ENCODE measurements at regions not wholly inside any gene's neighbourhood (a gene's known extent, or its start where the extent isn't known, plus 50 kb on each side); places are given as distances from the start of the nearest gene placed in this dataset.

DNA sequence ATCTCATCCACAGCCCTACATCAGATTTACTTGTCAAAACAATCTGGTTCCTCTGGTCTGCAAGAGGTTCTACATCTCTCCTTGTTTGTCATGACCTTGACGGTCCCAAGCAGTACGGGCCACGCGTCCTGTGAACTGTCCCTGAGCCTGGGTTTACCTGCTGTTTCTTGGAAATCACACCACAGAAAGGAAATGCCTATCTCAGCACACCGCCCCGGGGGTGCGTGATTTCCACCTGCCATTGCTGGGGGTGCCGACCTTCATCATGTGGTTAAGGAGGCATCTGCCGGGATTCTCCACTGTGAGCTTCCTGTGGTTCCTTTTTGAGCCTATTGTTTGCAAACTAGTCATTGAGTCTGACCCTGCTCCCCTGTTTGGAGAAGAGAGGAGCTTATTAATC is 1363.4 kb downstream of the BRD1 start:
- no peak for DNase-seq

DNA sequence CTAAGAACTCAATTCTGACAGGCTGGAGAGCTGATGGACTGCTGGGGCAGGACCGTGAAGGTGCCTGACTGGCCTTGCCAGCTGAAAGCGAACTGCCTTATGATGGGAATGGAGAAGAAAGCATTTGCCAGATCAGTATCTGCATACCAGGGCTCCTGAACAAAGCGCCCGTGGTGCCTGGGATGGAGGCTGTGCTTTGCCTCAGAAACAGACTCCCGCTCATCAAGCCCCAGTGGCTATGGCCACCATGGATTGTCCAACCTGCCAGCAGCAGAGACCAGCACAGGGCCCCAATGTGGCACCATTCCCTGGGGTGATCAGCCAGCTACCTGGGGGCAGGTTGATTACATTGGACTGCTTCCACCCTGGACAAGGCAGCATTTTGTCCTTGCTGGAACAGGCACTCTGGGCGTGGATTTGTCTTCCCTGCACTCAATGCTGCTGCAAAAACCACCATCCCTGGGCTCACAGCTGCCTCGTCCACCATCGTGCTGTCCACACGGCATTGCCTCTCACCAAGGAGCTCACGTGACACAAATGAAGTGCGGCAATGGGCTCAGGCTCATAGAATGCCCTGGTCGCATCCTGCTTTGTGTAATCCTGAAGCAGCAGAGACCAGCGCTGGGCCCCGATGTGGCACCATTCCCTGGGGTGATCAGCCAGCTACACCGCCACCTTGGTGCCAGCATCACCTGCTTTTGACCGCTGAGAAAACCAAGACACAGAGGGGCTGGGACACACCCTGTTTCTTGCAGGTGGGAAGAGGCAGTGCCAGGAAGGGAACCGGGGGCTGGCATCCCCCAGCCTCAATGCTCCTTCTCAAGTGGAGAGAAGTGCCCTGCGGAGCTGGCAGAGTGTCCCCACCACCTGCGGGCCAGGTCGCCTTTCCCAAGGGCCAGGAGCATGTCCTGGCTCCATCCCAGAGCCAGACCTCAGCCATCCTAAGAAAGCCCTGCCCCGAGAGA is 1367.5 kb downstream of the BRD1 start:
- DNase-seq = no peak

DNA sequence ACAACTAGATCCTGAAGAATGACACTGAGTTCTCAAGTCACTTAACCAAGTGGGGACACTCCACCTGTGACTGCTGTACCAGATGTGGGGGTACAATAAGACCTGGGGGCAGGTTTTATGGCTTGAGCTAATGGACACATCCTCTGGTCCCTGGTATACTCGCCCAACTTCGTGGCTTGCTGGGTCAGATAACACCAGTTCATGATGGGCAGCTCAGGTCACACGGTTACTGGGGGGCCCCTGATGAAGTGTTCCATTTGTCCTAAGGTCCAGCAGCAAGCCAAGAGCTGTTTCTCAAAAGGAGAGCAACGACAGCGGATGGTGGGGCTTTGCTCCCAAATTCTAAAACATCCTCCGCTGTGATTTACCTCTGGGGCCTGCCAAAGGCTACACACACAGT is 1368.4 kb downstream of the BRD1 start:
- no peak for DNase-seq

DNA sequence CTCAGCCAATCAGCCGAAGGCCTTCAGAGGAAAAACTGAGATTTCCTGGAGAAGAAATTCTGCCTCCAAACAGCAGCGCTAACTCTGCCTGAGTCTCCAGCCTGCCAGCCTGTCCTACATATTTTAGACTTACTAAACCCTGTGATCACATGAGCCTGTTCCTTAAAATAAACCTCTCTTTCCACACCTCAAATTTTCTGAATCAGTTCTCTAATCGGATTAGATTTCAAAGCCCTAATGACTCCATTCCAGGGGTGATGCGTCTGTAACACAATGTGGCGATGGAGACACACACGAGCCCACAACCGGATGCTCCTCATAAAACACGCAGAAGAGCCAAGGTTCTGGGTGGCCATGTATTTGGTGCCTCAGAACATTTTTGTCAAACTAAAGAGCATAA is 1371.2 kb downstream of the BRD1 start:
- DNase-seq = no peak

DNA sequence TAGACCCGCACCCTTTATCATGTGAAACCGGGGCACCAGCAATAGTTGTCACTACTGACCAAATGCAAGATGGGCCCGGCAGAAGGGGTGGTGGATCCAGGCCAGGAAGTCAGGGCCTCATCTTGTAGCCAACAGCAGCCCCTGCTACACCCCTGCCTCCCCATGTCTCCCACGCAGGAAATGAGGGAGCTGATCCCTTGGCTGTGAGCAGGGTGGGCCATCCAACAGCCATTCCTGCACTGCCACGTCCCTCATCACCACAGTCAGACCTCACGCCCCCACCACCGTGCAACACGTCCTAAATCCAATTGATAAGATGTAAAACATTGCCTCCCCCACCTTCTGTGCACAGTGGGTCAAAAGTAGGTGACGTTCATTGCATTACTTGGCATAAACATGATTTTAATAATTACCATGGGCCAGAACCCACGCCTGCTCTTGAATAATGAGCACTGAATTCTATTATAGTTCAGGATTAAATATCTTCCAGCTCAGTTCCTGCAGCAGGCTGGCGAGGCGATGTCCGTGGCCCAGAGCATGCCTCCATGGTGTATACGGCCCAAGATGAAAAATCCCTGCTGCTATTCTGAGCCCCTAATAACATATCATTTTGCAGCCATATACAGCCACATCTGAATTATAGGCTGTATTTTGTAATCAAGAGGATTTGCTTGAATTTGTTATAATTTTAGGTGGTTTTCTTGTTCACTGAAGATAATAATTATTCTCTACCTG is 1373.8 kb downstream of the BRD1 start:
- DNase-seq = no peak

DNA sequence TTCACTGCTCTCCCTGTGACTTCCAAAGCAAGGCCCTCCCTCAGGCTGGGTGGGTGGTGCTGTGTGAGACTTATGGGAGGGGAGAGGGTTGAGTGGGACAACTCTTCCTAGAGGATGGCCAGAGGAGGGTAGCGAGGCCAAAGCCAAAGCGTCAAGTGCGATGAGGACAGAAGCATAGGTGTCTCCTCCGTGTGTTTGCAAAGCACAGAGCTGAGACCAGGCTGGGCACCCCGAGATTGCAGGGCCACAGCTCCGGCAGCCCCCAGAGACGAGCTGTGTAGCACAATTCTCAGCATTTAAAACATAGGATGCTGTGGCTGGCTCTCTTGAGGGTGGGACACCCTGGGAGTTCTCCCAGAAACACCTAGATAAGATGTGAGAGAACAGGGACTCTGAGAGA is 1374.5 kb downstream of the BRD1 start:
- DNase-seq = no peak

DNA sequence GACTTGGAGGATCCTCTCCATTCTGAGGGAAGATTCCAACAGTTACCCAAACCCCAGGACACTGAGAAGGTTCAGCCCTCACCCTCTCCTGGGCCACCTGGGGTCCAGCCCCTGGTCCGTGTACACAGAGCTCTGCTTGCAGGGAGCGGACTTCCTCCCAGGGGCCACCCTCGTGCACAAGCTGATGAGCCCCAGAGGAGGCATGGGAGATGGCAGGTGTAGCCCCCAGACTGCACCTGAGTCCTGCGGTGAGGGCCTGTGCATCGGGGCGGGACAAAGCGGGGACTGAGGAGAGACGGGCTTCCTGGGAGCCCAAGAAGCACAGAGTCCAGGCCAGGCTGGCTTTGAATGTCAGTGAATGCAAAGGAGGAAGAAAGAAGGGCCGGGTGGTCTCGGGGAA is 1374.9 kb downstream of the BRD1 start:
- no peak for DNase-seq

DNA sequence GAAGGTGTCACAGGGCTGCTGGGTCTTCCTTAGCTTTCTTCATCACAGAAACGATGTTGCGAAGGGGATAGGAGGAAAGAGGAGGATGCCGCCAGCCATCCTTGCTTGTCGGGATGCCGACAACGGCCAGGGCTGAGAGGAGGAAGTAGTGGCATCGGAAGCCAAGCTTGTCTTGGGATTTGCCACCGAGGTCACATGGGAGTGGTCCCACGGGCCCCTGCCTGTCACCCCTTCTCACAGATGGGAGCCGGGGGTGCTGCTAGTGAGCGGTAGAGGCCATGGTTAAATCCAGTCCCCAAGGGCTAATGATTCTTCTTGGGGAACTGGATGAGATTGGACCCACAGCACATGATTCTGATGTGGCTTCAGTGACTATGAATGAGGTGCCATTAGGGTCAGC is 1375.8 kb downstream of the BRD1 start:
- no peak for DNase-seq

DNA sequence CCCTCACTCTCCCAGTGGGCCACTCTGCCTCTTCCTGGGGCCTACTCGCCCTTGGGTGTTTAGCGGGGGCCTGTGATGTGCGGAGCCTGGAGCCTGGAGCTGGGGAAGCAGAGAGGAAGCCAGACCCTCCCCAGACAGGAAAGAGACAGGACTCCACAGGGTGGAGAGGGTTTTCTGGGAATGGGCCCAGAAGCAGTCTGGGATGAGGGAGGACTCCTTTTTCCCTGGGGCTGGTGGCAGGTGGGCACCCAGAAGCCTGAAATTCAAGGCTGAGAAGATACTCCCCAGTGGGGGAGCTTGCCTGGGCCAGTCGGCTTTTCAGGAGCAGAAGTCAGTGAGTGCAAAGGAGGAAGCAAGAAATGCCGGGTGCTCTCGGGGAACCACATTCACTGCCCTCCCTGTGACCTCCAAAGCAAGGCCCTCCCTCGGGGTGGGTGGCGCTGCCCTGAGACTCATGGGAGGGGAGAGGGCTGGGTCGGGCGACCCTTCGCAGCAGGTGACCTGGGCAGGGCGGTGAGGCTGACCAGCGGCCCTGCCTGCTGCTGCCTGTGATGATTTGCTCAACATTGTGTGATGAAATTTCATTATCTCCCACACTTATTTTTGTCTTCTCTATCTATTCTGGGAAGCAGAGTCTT is 1377.4 kb downstream of the BRD1 start:
- DNase-seq = no peak

DNA sequence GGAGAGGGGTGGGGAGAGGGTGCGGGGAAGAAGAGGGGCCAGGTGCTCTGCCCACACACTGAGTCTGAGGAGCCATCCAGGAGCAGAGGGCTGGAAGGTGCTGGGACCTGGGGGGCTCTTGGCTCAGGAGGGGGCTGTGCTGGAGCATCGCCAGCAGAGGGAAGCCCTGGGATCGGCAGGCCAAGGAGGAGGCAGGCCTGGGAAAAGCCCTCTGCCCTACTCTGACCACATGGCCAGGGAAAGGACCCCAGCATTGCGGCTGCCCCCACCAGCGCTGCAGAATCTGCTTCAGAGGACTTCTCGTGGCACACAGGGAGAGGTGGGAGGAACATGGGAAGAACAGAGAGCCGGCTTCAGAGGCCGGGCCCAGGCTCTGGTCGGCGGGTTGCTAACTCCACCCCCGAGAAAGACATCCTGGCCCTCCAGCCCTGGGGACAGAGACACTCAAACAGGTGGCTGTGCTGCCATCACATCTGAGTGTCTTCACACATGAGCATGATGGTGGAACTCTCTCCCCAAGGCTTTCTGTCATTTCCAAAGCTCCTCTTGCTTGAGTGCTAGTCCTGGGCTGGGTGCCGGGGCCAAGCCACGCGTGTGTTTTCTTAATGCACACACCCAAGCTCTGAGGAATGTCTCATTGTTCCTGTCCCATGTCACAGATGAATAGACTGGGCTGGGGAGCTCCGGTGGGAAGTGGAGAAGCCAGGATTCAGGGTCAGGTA is 1378.0 kb downstream of the BRD1 start:
- DNase-seq = no peak

DNA sequence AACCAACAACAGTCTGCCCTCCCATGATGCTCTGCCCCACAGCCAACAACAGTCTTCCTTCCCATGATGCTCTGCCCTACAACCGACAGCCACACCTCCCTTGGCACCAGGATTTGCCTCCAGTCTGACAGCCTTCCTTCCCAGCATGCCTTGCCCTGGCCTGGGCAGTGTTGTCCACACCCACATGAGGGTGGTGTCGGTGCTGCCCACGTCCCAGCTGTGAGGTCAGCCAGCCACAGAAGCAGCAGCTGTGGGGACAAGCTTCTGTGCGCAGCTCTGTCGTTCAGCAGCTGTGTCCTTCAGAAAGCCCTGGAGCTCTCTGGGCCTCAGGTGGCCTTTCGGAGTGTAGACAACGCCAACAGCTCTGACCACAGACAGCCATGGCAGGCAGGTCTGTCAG is 1378.9 kb downstream of the BRD1 start:
- DNase-seq = no peak

DNA sequence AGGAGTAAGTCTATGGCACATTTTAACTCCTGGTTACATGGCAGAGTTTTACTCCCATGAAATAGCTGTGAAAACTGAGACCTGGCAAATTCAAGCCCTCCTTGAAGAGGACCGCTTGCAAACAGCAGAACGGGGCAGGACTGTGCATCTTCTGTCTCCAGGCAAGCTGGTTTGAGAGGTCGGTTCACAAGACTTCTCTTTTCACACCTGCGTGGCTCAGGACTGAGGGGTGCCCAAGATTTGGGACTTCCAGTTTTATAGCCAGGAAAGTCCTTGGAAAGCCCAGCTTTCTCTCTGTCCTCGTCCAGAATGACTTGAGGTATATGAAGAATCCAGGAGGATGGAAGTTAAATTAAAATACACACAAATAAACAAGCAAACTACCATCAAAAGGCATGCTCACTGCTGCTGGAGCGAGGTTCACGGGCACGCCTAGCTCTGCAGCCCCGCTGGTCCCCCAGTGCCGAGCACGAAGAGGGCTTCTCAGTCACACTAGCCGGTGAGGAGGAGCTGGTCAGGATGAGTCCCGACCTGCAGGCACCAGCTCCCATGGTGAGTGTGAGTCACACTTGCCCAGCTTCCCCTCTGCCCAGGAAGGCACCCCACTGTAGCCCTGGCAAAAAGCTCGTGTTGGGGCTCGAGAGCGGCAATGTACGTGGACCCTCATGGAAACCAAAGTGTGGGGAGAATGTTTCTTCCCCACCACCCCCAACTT is 1382.4 kb downstream of the BRD1 start:
- no peak for DNase-seq

DNA sequence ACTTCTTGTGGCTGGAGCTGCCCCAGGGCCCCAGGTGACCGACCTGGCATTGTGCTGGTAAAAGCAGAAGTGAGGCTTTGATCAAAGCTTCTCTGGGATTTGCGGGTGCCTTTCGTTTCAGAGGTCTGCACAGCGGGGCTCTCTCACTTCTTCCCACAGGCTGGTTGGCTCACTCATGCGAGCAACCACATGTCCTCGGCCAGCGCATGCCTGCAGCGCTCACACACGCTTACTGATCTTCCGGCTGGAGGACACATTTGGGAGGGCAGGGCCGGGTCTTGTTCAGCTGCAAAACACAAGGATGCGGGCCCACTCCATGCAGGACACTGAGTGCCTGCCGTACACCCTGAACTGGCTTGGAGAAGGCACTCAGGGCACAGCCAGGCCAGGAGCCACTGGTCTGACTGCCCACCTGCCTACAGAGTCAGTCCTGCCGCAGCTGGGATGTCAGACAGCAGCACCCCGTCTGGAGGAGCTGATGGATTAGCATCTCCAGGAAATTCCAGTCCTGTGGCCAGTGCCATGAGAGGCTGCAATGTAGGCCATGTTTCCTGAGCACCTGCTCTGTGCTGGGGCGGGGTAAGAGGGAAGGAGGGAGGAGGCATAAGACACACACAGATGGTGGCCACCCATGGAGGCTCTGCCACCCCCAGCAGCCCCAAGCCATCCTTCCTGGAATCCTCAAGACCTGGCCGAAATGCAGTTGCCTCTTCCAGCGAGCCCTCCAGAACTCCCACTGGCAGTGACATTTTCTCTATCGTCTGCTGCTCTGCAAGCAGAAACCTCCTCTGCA is 1383.2 kb downstream of the BRD1 start:
- no peak for DNase-seq

DNA sequence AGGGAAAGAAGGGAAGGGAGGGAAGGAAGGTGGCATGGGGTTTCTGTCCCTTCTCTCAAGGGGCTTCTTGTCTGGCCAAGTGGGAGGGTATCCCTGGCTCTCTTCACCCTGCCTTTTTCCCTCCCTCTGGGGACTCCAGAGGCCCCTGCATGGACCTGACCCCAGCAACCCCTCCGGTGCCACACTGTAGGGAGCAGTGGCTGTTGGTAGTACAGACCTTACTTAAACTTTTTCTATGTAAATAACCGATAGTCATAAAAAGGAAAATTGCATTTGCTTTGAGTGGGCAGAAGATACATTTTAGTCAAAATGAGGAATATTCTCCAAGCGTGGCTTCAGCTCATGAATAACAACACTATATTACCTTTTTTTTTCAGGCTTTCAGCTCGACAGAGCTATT is 1384.0 kb downstream of the BRD1 start:
- no peak for DNase-seq

DNA sequence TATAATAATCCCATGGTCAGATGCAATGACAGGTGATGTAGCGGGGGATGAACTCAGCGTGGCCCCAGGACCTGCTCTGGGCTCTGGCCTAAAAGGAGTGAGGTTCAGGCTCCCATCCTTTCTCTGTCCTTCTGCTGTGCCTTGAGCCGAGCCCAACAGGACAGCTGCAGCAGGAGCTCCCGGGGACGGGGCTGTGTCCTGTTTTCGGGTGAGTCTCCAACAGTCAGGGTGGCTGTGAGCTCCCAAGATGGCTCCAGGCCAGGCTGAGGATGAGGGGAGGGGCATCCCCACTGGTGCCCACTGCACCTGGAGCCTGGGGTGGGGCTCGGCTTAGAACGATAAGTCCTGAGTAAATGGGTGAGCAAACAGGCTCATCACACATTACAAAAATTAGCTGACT is 1385.0 kb downstream of the BRD1 start:
- DNase-seq = no peak

DNA sequence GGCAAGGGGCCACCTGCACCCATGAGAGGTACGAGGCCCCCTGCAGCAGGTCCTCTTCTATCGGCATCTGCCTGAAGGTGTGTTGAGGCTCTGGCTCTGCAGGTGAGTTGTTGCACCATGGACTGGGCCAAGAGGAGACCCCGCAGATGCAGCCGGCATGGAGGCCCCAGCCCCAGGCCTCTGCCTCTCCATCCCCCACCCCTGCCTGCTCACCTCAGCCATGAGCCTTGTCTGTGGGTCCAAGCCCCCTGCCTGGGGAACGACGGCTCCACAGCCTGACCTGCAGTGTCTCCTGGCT is 1386.2 kb downstream of the BRD1 start:
- DNase-seq = no peak

DNA sequence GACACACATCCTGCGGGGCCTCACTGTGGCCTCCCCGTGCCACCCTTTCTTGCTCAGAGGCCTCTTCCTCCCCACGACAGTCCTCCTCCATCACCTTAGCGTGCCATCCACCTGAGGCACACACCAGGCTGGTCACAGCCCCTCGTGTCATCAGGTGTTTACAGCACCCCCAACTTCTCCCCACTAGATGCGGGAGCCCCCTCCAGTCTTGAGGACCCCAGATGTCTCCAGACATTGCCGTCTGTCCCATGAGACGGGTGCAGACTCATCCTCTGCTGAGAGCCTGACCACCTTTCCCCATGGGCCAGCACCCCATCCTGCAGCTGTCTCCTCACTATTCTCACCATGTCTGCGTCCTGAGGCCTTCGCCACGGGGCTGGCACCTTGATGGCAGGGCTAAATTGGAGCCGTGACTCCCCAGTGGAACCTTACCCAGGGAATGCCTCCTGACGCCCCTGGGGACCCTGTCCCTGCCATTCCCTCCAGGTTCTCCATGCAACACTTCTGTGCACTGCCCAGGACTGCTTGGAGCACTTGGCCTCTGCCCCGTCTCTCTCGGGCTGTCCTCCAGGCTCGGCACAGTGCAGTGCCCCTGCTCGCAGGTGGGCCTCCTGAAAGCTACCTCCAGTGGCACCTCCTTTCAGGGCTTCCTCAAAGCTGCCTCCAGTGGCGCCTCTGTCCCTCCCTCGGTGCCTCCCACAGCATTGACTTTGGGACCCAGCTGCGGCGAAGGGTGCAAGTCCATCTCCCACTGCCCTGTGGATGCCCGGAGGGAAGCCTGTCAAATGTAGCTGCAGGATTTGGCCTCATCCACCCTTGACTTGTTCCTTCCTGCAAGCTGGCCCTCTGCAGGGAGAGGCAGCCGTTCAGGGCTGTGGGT is 1386.8 kb downstream of the BRD1 start:
- DNase-seq = no peak

DNA sequence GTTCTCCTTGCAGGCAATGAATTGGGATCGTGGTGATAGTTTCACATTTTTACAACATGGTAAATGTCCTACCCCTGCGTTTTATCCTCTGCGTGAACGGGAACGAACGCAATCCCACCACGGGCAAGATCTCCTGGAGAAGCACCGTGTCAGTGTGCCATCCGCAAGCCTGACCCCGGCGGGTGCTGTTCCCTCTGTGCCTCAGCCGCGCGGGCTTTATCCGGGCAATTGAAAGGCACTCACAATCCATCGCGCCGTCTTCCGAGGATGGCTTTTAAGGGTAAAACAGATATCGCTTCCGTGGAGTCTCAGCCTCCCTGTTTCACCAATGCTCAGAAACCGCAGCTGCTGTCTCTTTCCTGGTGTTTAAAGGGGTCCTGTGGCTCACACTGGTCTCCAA is 1387.5 kb downstream of the BRD1 start:
- DNase-seq = no peak

DNA sequence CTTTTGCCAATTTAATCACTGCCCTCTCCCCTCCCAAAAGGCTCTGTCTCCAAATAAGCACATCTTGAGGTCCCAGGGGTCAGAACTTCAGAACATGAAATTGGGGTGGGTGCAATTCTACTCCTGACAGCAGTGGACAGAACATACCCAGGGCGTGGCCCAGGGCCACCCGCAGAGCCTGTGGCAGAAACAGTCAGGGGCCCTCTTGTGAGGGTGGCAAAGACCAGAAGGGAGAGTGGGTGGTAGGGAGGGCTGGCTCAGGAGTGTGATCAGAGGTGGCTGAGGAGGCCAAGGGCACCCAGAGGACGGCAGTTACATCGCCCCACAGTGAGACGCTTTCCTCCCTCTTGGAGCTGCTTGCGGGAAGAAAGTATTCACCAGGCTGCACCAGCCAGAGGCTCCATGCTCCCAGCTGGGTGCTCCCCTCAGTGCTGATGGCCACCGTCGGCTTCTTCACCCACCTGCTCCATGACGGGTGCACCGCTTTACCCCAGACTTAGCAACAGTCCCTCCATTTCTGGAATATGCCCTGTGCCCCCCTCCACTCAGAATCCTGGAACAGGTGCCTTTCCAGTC is 1388.0 kb downstream of the BRD1 start:
- DNase-seq = no peak

All from skin of body (tissue), 1 donor.